ENCODE measurements at regions not wholly inside any gene's neighbourhood (a gene's known extent, or its start where the extent isn't known, plus 50 kb on each side); places are given as distances from the start of the nearest gene placed in this dataset.

GRCh38 chr7:25704413-25704812 is 447.6 kb upstream of the NFE2L3 start:
- Mint-ChIP-seq H3K27me3 (ENCODE audit: insufficient read depth) (no peaks in the 10 kb centered on the region), H3K4me3 (no peak overlapping the region), H3K4me1 (ENCODE audit: low read depth) (no peaks in the 10 kb centered on the region), H3K27ac (no peak overlapping the region), H3K9me3 (peaks cover 49% of the 10 kb centered on the region), H3K36me3 (ENCODE audit: low read depth) (peaks cover 5% of the 10 kb centered on the region)
- no peak for DNase-seq
- no peak for TF ChIP-seq CTCF (IDR thresholded peaks at IDR 0.05)

GRCh38 chr7:25706764-25707163 is 445.2 kb upstream of the NFE2L3 start:
- H3K9me3 Mint-ChIP-seq = peaks cover 55% of the 10 kb centered on the region
- H3K27me3 Mint-ChIP-seq (ENCODE audit: insufficient read depth) = no peaks in the 10 kb centered on the region
- no peak for TF ChIP-seq CTCF (IDR thresholded peaks at IDR 0.05)
- no peak overlapping the region for H3K27ac Mint-ChIP-seq
- H3K36me3 Mint-ChIP-seq (ENCODE audit: low read depth) = peaks cover 5% of the 10 kb centered on the region
- H3K4me1 Mint-ChIP-seq (ENCODE audit: low read depth) = no peaks in the 10 kb centered on the region
- no peak for DNase-seq
- no peak overlapping the region for H3K4me3 Mint-ChIP-seq

- Mint-ChIP-seq H3K9me3 (peaks cover 53% of the 10 kb centered on the region), H3K36me3 (ENCODE audit: low read depth) (peaks cover 5% of the 10 kb centered on the region), H3K4me1 (ENCODE audit: low read depth) (no peaks in the 10 kb centered on the region), H3K27me3 (ENCODE audit: insufficient read depth) (no peaks in the 10 kb centered on the region), H3K27ac (no peak overlapping the region), H3K4me3 (no peak overlapping the region)
- TF ChIP-seq CTCF (IDR thresholded peaks at IDR 0.05) = no peak
- no peak for DNase-seq
Observed at GRCh38 chr7:25707768-25708620, 444.0 kb upstream of the NFE2L3 start.

GRCh38 chr7:25710959-25711358 is 441.0 kb upstream of the NFE2L3 start:
- no peak for DNase-seq

GRCh38 chr7:25711940-25712339 is 440.1 kb upstream of the NFE2L3 start:
- no peaks in the 10 kb centered on the region for H3K4me1 Mint-ChIP-seq (ENCODE audit: low read depth)
- peaks cover 57% of the 10 kb centered on the region for H3K9me3 Mint-ChIP-seq
- no peaks in the 10 kb centered on the region for H3K27me3 Mint-ChIP-seq (ENCODE audit: insufficient read depth)
- no peak overlapping the region for H3K4me3 Mint-ChIP-seq
- H3K27ac Mint-ChIP-seq = no peak overlapping the region
- H3K36me3 Mint-ChIP-seq (ENCODE audit: low read depth) = peaks cover 6% of the 10 kb centered on the region; the same call in 1 of the 2 replicates
- no peak for DNase-seq
- TF ChIP-seq CTCF (IDR thresholded peaks at IDR 0.05) = no peak

More at GRCh38 chr7:25710959-25711358, 441.0 kb upstream of the NFE2L3 start:
- Mint-ChIP-seq H3K27me3 (ENCODE audit: insufficient read depth) (no peaks in the 10 kb centered on the region), H3K27ac (no peak overlapping the region), H3K4me1 (ENCODE audit: low read depth) (no peaks in the 10 kb centered on the region), H3K4me3 (no peak overlapping the region), H3K9me3 (peaks cover 57% of the 10 kb centered on the region), H3K36me3 (ENCODE audit: low read depth) (peaks cover 9% of the 10 kb centered on the region)
- TF ChIP-seq CTCF (IDR thresholded peaks at IDR 0.05) = no peak

Data from HFFc6 (cell line).